SK-N-SH (cell line): ENCODE measurements at regions not wholly inside any gene's neighbourhood (a gene's known extent, or its start where the extent isn't known, plus 50 kb on each side); places are given as distances from the start of the nearest gene placed in this dataset.
"Not testable (repeated sequence)": the region's sequence is repeated elsewhere in the genome, so short reads cannot be mapped to it uniquely, and the experiment has no call there.

Experiments
- CTCF ChIA-PET: fragments of 300-600, 350-600 bp; formaldehyde crosslinking; extraction: SDS; loops from one replicate; lab custom pipeline; 2021; lab: Yijun Ruan, JAX
- POLR2A ChIA-PET: fragments of 350-600 bp; sonication (Branson Sonifier 250); formaldehyde crosslinking; extraction: SDS; loops from one replicate; lab custom pipeline; 2020; ENCODE audit warnings: antibody characterized with exemption, inconsistent platforms; lab: Yijun Ruan, JAX
- DNase-seq: peaks from one replicate; pipeline ENCODE4 v3.0.0; 2012
- H2AFZ ChIP-seq: fragments of 200-600 bp; sonication (generic); 2 replicates; pipeline ENCODE4 v1.8.1; 2016; ENCODE audit warnings: antibody characterized with exemption, mild to moderate bottlenecking, low read depth
- H3F3A ChIP-seq: fragments of 200-600 bp; sonication (generic); replicated peaks from 2 replicates; pipeline ENCODE3; 2016; ENCODE audit warnings: antibody characterized with exemption, mild to moderate bottlenecking; ENCODE audit not compliant: insufficient read depth
- H3K27ac ChIP-seq, 2 experiments: fragments of 200-500 bp in 1 of 2; fragments of 200-600 bp in 1 of 2; sonication (Bioruptor generic) in 1 of 2; sonication (generic), shearing (Covaris generic) in 1 of 2; 2 replicates each; pipeline versions ENCODE4 v1.5.1 to v1.6.1; 2014 to 2016; ENCODE audit warnings: low read depth in 2 of 2, inconsistent platforms in 1 of 2, low read length in 1 of 2, mild to moderate bottlenecking in 1 of 2, mixed read lengths in 1 of 2
- H3K27me3 ChIP-seq: fragments of 200-600 bp; sonication (generic), shearing (Covaris generic); 2 replicates; pipeline ENCODE4 v1.6.1; 2016; ENCODE audit warnings: mixed run types; ENCODE audit not compliant: insufficient read depth
- H3K36me3 ChIP-seq, 2 experiments: fragments of 200-500 bp in 1 of 2; fragments of 200-600 bp in 1 of 2; sonication (Bioruptor generic) in 1 of 2; sonication (generic) in 1 of 2; replicated peaks in 1 of 2; 2 replicates each; pipeline versions ENCODE3 to v1.5.1; 2014 to 2016; ENCODE audit warnings: low read length in 1 of 2, mild to moderate bottlenecking in 1 of 2; ENCODE audit not compliant: insufficient read depth in 2 of 2, control insufficient read depth in 1 of 2
- H3K4me1 ChIP-seq, 2 experiments: fragments of 200-500 bp in 1 of 2; fragments of 200-600 bp in 1 of 2; sonication (Bioruptor generic) in 1 of 2; sonication (generic), shearing (Covaris generic) in 1 of 2; 2 replicates each; pipeline versions ENCODE4 v1.5.1 to v1.6.1; 2014 to 2016; ENCODE audit warnings: low read depth in 1 of 2, low read length in 1 of 2, mixed run types in 1 of 2; ENCODE audit not compliant: insufficient read depth in 2 of 2, control insufficient read depth in 1 of 2
- H3K4me2 ChIP-seq: fragments of 200-600 bp; sonication (generic), shearing (Covaris generic); 2 replicates; pipeline ENCODE4 v1.6.1; 2017; ENCODE audit warnings: mixed run types
- H3K4me3 ChIP-seq, 2 experiments: fragments of 200-500 bp in 1 of 2; fragments of 200-600 bp in 1 of 2; sonication (Bioruptor generic) in 1 of 2; sonication (generic), shearing (Covaris generic) in 1 of 2; 2 replicates each; pipeline versions ENCODE4 v1.5.1 to v1.8.1; 2014 to 2016; ENCODE audit warnings: low read depth in 2 of 2, inconsistent platforms in 1 of 2, low read length in 1 of 2, mild to moderate bottlenecking in 1 of 2, mixed read lengths in 1 of 2, moderate library complexity in 1 of 2
- H3K79me2 ChIP-seq: fragments of 200-600 bp; sonication (generic); 2 replicates; pipeline ENCODE4 v1.8.1; 2017; ENCODE audit warnings: mild to moderate bottlenecking; ENCODE audit not compliant: insufficient read depth
- H3K9ac ChIP-seq: fragments of 200-600 bp; sonication (generic); 2 replicates; pipeline ENCODE4 v1.6.1; 2017; ENCODE audit warnings: mixed run types
- H3K9me2 ChIP-seq: fragments of 200-600 bp; sonication (generic); 2 replicates; pipeline ENCODE4 v1.6.1; 2017; ENCODE audit warnings: mixed run types
- H3K9me3 ChIP-seq: fragments of 200-600 bp; sonication (generic); 2 replicates; pipeline ENCODE4 v1.6.1; 2017; ENCODE audit warnings: mixed run types, mild to moderate bottlenecking, moderate library complexity
- H4K20me1 ChIP-seq: fragments of 200-600 bp; sonication (generic); 2 replicates; pipeline ENCODE4 v1.6.1; 2017; ENCODE audit warnings: mild to moderate bottlenecking, mixed run types; ENCODE audit not compliant: insufficient read depth
- EZH2phosphoT487 ChIP-seq: fragments of 200-600 bp; sonication (generic); IDR thresholded peaks from 2 replicates; pipeline ENCODE4 v1.6.1; 2017; ENCODE audit warnings: low read depth, mixed run types, mild to moderate bottlenecking, antibody characterized with exemption, moderate library complexity, borderline replicate concordance
- FOSL2 ChIP-seq: IDR thresholded peaks from 2 replicates; pipeline ENCODE4 v1.4.0; 2012; ENCODE audit warnings: low read depth, mild to moderate bottlenecking, moderate library complexity, borderline replicate concordance
- FOXJ3 ChIP-seq: sonication (generic); formaldehyde crosslinking; IDR thresholded peaks from 2 replicates; pipeline ENCODE4 v1.5.1; 2020; ENCODE audit warnings: mild to moderate bottlenecking, missing genetic modification reagents
- FOXM1 ChIP-seq: IDR thresholded peaks from 2 replicates; pipeline ENCODE4 v1.4.0; 2012; ENCODE audit warnings: low read depth, mild to moderate bottlenecking
- GATA2 ChIP-seq: sonication (generic); formaldehyde crosslinking; IDR thresholded peaks from 2 replicates; pipeline ENCODE4 v1.5.0; 2020; ENCODE audit warnings: mild to moderate bottlenecking, missing genetic modification reagents
- IRF3 ChIP-seq: fragments of 150-350 bp; IDR thresholded peaks from 2 replicates; pipeline ENCODE4 v1.6.1; 2016; ENCODE audit warnings: mild to moderate bottlenecking, low read depth, low read length
- MAX ChIP-seq: IDR thresholded peaks from 2 replicates; pipeline ENCODE4 v1.4.0; 2012; ENCODE audit warnings: low read depth
- MEF2A ChIP-seq: IDR thresholded peaks from 2 replicates; pipeline ENCODE4 v1.4.0; 2012; ENCODE audit warnings: low read depth, borderline replicate concordance
- NFIC ChIP-seq: IDR thresholded peaks from 2 replicates; pipeline ENCODE4 v1.4.0; 2012; ENCODE audit warnings: borderline replicate concordance
- PBX3 ChIP-seq: IDR thresholded peaks from 2 replicates; pipeline ENCODE4; 2012
- POLR2AphosphoS5 ChIP-seq: IDR thresholded peaks from 2 replicates; pipeline ENCODE4 v1.6.1; 2012; ENCODE audit warnings: low read depth, low read length
- RAD21 ChIP-seq: IDR thresholded peaks from 2 replicates; pipeline ENCODE4 v1.6.1; 2012; ENCODE audit warnings: mild to moderate bottlenecking, low read length
- RCOR1 ChIP-seq: fragments of 150-350 bp; IDR thresholded peaks from 2 replicates; pipeline ENCODE4 v1.6.1; 2017; ENCODE audit warnings: antibody characterized with exemption, low read length
- RXRA ChIP-seq: IDR thresholded peaks from 2 replicates; pipeline ENCODE4 v1.4.0; 2012; ENCODE audit warnings: low read depth, mild to moderate bottlenecking, borderline replicate concordance
- SIN3A ChIP-seq: IDR thresholded peaks from 2 replicates; pipeline ENCODE4 v1.6.1; 2012; ENCODE audit warnings: low read depth, mild to moderate bottlenecking, low read length, moderate library complexity, borderline replicate concordance
- SMC3 ChIP-seq: IDR thresholded peaks from 2 replicates; pipeline ENCODE4 v1.6.1; 2012; ENCODE audit warnings: low read depth, low read length, improper control_type of control experiment
- TAF1 ChIP-seq: IDR thresholded peaks from 2 replicates; pipeline ENCODE4 v1.6.1; 2012; ENCODE audit warnings: low read depth, mild to moderate bottlenecking, low read length, moderate library complexity, borderline replicate concordance
- TCF12 ChIP-seq: IDR thresholded peaks from 2 replicates; pipeline ENCODE4 v1.4.0; 2012
- ZBTB33 ChIP-seq: IDR thresholded peaks from 2 replicates; pipeline ENCODE4 v1.4.0; 2012; ENCODE audit warnings: low read depth, borderline replicate concordance
- WGBS: methylation state at CpG from one replicate; pipeline ENCODE4 v1.1.6; 2017; ENCODE audit warnings: low lambda C conversion rate; 5-methylcytosine and 5-hydroxymethylcytosine counted together

GRCh38 chr21:23809573-23809972 lies 1797.7 kb downstream of the MRPL39 start:
- no peaks in the 10 kb centered on the region for H3K79me2 ChIP-seq
- no peaks in the 10 kb centered on the region for H3K27me3 ChIP-seq
- no peak overlapping the region for H3K27ac ChIP-seq
- CTCF ChIA-PET, result no interaction called here
- POLR2A ChIA-PET, result no interaction called here
- H3F3A ChIP-seq, result no peaks in the 10 kb centered on the region
- no peaks in the 10 kb centered on the region for H4K20me1 ChIP-seq
- no peak overlapping the region for H3K4me2 ChIP-seq
- H3K9ac ChIP-seq, result no peak overlapping the region
- H2AFZ ChIP-seq, result no peak overlapping the region
- 68% methylated on average over 2 of the region's 2 CpGs for WGBS
- DNase-seq, result no peak
- H3K36me3 ChIP-seq, result no peaks in the 10 kb centered on the region
- no peaks in the 10 kb centered on the region for H3K9me3 ChIP-seq
- TF ChIP-seq RCOR1 (no peak), FOSL2 (no peak), TCF12 (no peak), MAX (no peak), NFIC (no peak), GATA2 (CRISPR knock-in tag) (no peak), MEF2A (no peak), RXRA (no peak), PBX3 (no peak), FOXM1 (no peak), RAD21 (no peak), POLR2AphosphoS5 (no peak), SMC3 (no peak), ZBTB33 (no peak), FOXJ3 (CRISPR knock-in tag) (no peak), SIN3A (no peak), TAF1 (no peak), IRF3 (no peak), EZH2phosphoT487 (no peak)
- TF ChIP-seq, all 33 proteins: peak for 0
- no peak overlapping the region for H3K4me3 ChIP-seq
- H3K9me2 ChIP-seq, result no peaks in the 10 kb centered on the region
- H3K4me1 ChIP-seq, result no peaks in the 10 kb centered on the region; a peak in 1 of 4 replicates

- 72% methylated on average over 15 of the region's 39 CpGs for WGBS
Measured at GRCh38 chr21:23806966-23807548, 1800.2 kb downstream of the MRPL39 start.

More at GRCh38 chr21:23806966-23807548, 1800.2 kb downstream of the MRPL39 start:
- H3K9me3 ChIP-seq, H3K4me3 ChIP-seq, DNase-seq, H3K4me1 ChIP-seq, H3K9ac ChIP-seq, H3K27me3 ChIP-seq, H3K4me2 ChIP-seq, H2AFZ ChIP-seq, H3K9me2 ChIP-seq, POLR2A ChIA-PET, H3K79me2 ChIP-seq, H3K36me3 ChIP-seq, H4K20me1 ChIP-seq, H3F3A ChIP-seq, H3K27ac ChIP-seq, CTCF ChIA-PET: not testable (repeated sequence)
